ENCODE measurements at regions not wholly inside any gene's neighbourhood (a gene's known extent, or its start where the extent isn't known, plus 50 kb on each side); places are given as distances from the start of the nearest gene placed in this dataset.

- Histone ChIP-seq H3K79me2 (ENCODE audit: insufficient read depth, low read length) (no peaks in the 10 kb centered on the region), H3K27me3 (ENCODE audit: insufficient read depth, low read length) (no peaks in the 10 kb centered on the region), H3K36me3 (ENCODE audit: insufficient read depth, low read length) (no peaks in the 10 kb centered on the region), H3K9ac (ENCODE audit: low read length) (no peak overlapping the region), H3K9me3 (ENCODE audit: insufficient read depth, low read depth, low read length) (peaks cover 2% of the 10 kb centered on the region), H4K20me1 (ENCODE audit: insufficient read depth, low read length) (no peaks in the 10 kb centered on the region), H3K4me3 (ENCODE audit: insufficient read depth, low read depth, low read length) (no peak overlapping the region), H2AFZ (ENCODE audit: low read depth, low read length) (no peak overlapping the region), H3K27ac (ENCODE audit: low read depth, low read length) (no peak overlapping the region), H3K4me1 (ENCODE audit: insufficient read depth, low read length) (no peaks in the 10 kb centered on the region), H3K4me2 (ENCODE audit: low read length) (no peak overlapping the region)
- H3K36me3 Mint-ChIP-seq (ENCODE audit: low read depth, unreplicated experiment) = peaks cover 3% of the 10 kb centered on the region
- H3K9me3 Mint-ChIP-seq (ENCODE audit: unreplicated experiment) = peaks cover 4% of the 10 kb centered on the region
- FAIRE-seq (no peak), DNase-seq (ENCODE audit: low read depth) (no peak)
- TF ChIP-seq EZH2 (IDR thresholded peaks at IDR 0.05; ENCODE audit: insufficient read depth, low read length) = no peak
- TF ChIP-seq CTCF (IDR thresholded peaks at IDR 0.05; ENCODE audit: insufficient read depth, low read depth, low read length) = no peak
- no peak overlapping the region for H3K27ac Mint-ChIP-seq (ENCODE audit: unreplicated experiment)
- no peaks in the 10 kb centered on the region for H3K4me1 Mint-ChIP-seq (ENCODE audit: low read depth, unreplicated experiment)
- no peak overlapping the region for H3K4me3 Mint-ChIP-seq (ENCODE audit: unreplicated experiment)
- peaks cover 48% of the 10 kb centered on the region for H3K27me3 Mint-ChIP-seq (ENCODE audit: low read depth, unreplicated experiment)
These were observed 271.2 kb downstream of the MATN1 start for GRCh38 chr1:30452170-30452569.

DNA sequence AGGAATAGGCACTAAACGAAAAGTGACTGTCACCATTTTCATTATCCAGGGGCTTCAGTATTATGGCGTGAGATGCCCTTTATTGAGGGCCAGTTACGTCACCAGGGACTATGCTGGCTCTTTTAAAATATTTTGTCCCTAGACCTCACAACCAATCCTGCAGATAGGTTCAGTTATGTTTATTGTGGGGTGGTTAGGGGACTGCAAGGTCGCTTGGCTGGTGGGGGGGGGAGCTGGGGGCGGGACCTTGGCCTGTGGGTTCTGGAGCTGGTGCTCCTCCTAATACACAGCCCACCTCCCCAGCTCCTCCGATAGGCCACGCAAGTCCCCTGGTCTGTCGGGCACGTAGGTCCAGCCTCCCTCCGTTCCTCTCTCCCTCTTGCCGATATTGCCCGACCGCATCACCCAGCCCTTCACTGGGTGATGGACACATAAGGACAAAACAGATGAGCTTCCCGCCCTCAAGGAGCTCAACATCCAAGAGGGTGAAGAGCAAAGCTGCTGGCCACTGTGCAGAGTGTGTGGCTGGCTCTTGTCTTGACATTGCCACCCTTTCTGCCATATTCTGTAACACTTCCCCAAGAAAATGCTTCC is 271.8 kb downstream of the MATN1 start:
- FAIRE-seq = no peak
- no peak overlapping the region for H2AFZ ChIP-seq (ENCODE audit: low read depth, low read length)
- peaks cover 4% of the 10 kb centered on the region for H3K9me3 Mint-ChIP-seq (ENCODE audit: unreplicated experiment)
- TF ChIP-seq EZH2 (IDR thresholded peaks at IDR 0.05; ENCODE audit: insufficient read depth, low read length) (no peak), CTCF (IDR thresholded peaks at IDR 0.05; ENCODE audit: insufficient read depth, low read depth, low read length) (no peak)
- H3K27ac ChIP-seq (ENCODE audit: low read depth, low read length) = no peak overlapping the region
- H3K4me3 Mint-ChIP-seq (ENCODE audit: unreplicated experiment) = no peak overlapping the region
- H3K27me3 ChIP-seq (ENCODE audit: insufficient read depth, low read length) = no peaks in the 10 kb centered on the region
- no peaks in the 10 kb centered on the region for H3K4me1 Mint-ChIP-seq (ENCODE audit: low read depth, unreplicated experiment)
- H3K79me2 ChIP-seq (ENCODE audit: insufficient read depth, low read length) = no peaks in the 10 kb centered on the region
- peaks cover 49% of the 10 kb centered on the region for H3K27me3 Mint-ChIP-seq (ENCODE audit: low read depth, unreplicated experiment)
- H4K20me1 ChIP-seq (ENCODE audit: insufficient read depth, low read length) = no peaks in the 10 kb centered on the region
- H3K4me3 ChIP-seq (ENCODE audit: insufficient read depth, low read depth, low read length) = no peak overlapping the region
- no peaks in the 10 kb centered on the region for H3K36me3 ChIP-seq (ENCODE audit: insufficient read depth, low read length)
- no peak overlapping the region for H3K27ac Mint-ChIP-seq (ENCODE audit: unreplicated experiment)
- peaks cover 3% of the 10 kb centered on the region for H3K36me3 Mint-ChIP-seq (ENCODE audit: low read depth, unreplicated experiment)
- DNase-seq (ENCODE audit: low read depth) = no peak
- no peaks in the 10 kb centered on the region for H3K4me1 ChIP-seq (ENCODE audit: insufficient read depth, low read length)
- H3K4me2 ChIP-seq (ENCODE audit: low read length) = no peak overlapping the region
- no peak overlapping the region for H3K9ac ChIP-seq (ENCODE audit: low read length)
- peaks cover 2% of the 10 kb centered on the region for H3K9me3 ChIP-seq (ENCODE audit: insufficient read depth, low read depth, low read length)

- H3K9me3 Mint-ChIP-seq (ENCODE audit: unreplicated experiment) = peaks cover 4% of the 10 kb centered on the region
- no peaks in the 10 kb centered on the region for H3K27me3 ChIP-seq (ENCODE audit: insufficient read depth, low read length)
- peaks cover 45% of the 10 kb centered on the region for H3K27me3 Mint-ChIP-seq (ENCODE audit: low read depth, unreplicated experiment)
- H3K79me2 ChIP-seq (ENCODE audit: insufficient read depth, low read length) = no peaks in the 10 kb centered on the region
- peaks cover 2% of the 10 kb centered on the region for H3K9me3 ChIP-seq (ENCODE audit: insufficient read depth, low read depth, low read length)
- FAIRE-seq (no peak), DNase-seq (ENCODE audit: low read depth) (no peak)
- H3K4me3 Mint-ChIP-seq (ENCODE audit: unreplicated experiment) = no peak overlapping the region
- no peaks in the 10 kb centered on the region for H3K4me1 Mint-ChIP-seq (ENCODE audit: low read depth, unreplicated experiment)
- no peak overlapping the region for H3K9ac ChIP-seq (ENCODE audit: low read length)
- TF ChIP-seq EZH2 (IDR thresholded peaks at IDR 0.05; ENCODE audit: insufficient read depth, low read length) (no peak), CTCF (IDR thresholded peaks at IDR 0.05; ENCODE audit: insufficient read depth, low read depth, low read length) (no peak)
- no peaks in the 10 kb centered on the region for H3K4me1 ChIP-seq (ENCODE audit: insufficient read depth, low read length)
- no peak overlapping the region for H3K4me3 ChIP-seq (ENCODE audit: insufficient read depth, low read depth, low read length)
- no peak overlapping the region for H3K4me2 ChIP-seq (ENCODE audit: low read length)
- H3K27ac Mint-ChIP-seq (ENCODE audit: unreplicated experiment) = no peak overlapping the region
- no peaks in the 10 kb centered on the region for H3K36me3 ChIP-seq (ENCODE audit: insufficient read depth, low read length)
- H4K20me1 ChIP-seq (ENCODE audit: insufficient read depth, low read length) = no peaks in the 10 kb centered on the region
- H2AFZ ChIP-seq (ENCODE audit: low read depth, low read length) = no peak overlapping the region
- H3K27ac ChIP-seq (ENCODE audit: low read depth, low read length) = no peak overlapping the region
- peaks cover 3% of the 10 kb centered on the region for H3K36me3 Mint-ChIP-seq (ENCODE audit: low read depth, unreplicated experiment)
These were observed 272.6 kb downstream of the MATN1 start for GRCh38 chr1:30450818-30451233.
